DND-41 (cell line): ENCODE measurements at regions not wholly inside any gene's neighbourhood (a gene's known extent, or its start where the extent isn't known, plus 50 kb on each side); places are given as distances from the start of the nearest gene placed in this dataset.

Experiments used
- ATAC-seq: fragments of 200-7000 bp; cut with Tn5 transposase; 3 replicates; pipeline ENCODE4 v1.9.1; 2021; ENCODE audit warnings: low read depth; ENCODE audit not compliant: insufficient read depth
- DNase-seq: peaks from one replicate; pipeline ENCODE4 v3.0.0-alpha.2; 2020
- H2AFZ ChIP-seq: 2 replicates; pipeline ENCODE4 v1.6.0; 2012; ENCODE audit warnings: low read depth, low read length
- H3K27ac ChIP-seq: 2 replicates; pipeline ENCODE4 v1.5.1; 2012; ENCODE audit warnings: low read length, inconsistent platforms
- H3K27me3 ChIP-seq: fragments of 200-600 bp; sonication (generic); 2 replicates; pipeline ENCODE4 v1.6.0; 2012; ENCODE audit warnings: low read length, mild to moderate bottlenecking, inconsistent platforms; ENCODE audit not compliant: insufficient read depth, poor library complexity
- H3K36me3 ChIP-seq: 2 replicates; pipeline ENCODE4 v1.5.1; 2012; ENCODE audit warnings: low read length, inconsistent platforms; ENCODE audit not compliant: insufficient read depth
- H3K4me1 ChIP-seq: 2 replicates; pipeline ENCODE4 v1.5.1; 2012; ENCODE audit warnings: mild to moderate bottlenecking, low read length; ENCODE audit not compliant: insufficient read depth
- H3K4me2 ChIP-seq: 2 replicates; pipeline ENCODE4 v1.6.0; 2012; ENCODE audit warnings: mild to moderate bottlenecking, moderate library complexity, low read length, inconsistent platforms; ENCODE audit not compliant: insufficient read depth
- H3K4me3 ChIP-seq, 2 experiments: fragments of 200-600 bp in 1 of 2; shearing (Covaris generic) in 1 of 2; 2 replicates each; pipeline ENCODE4 v1.5.1; 2012 to 2016; ENCODE audit warnings: inconsistent platforms in 2 of 2, low read length in 2 of 2, mild to moderate bottlenecking in 2 of 2, low read depth in 1 of 2, moderate library complexity in 1 of 2
- H3K79me2 ChIP-seq: 2 replicates; pipeline ENCODE4 v1.6.0; 2012; ENCODE audit warnings: low read length, inconsistent platforms; ENCODE audit not compliant: insufficient read depth
- H3K9ac ChIP-seq: 2 replicates; pipeline ENCODE4 v1.6.0; 2012; ENCODE audit warnings: low read depth, mild to moderate bottlenecking, inconsistent platforms, low read length, moderate library complexity
- H3K9me3 ChIP-seq: 2 replicates; pipeline ENCODE4 v1.5.1; 2012; ENCODE audit warnings: low read length, moderate library complexity, mild to moderate bottlenecking, inconsistent platforms; ENCODE audit not compliant: insufficient read depth, severe bottlenecking
- H4K20me1 ChIP-seq: 2 replicates; pipeline ENCODE4 v1.6.0; 2012; ENCODE audit warnings: low read length; ENCODE audit not compliant: insufficient read depth
- CTCF ChIP-seq: IDR thresholded peaks from 2 replicates; pipeline ENCODE4 v1.5.1; 2012; ENCODE audit warnings: borderline replicate concordance, low read length, moderate library complexity, mild to moderate bottlenecking; ENCODE audit not compliant: poor library complexity, severe bottlenecking; ENCODE audit errors: extremely low read depth
- EZH2 ChIP-seq: IDR thresholded peaks from 3 replicates; pipeline ENCODE4 v1.6.1; 2012; ENCODE audit warnings: borderline replicate concordance, low read depth, mild to moderate bottlenecking, moderate library complexity, low read length, inconsistent platforms; ENCODE audit not compliant: severe bottlenecking

- ATAC-seq (no peak), DNase-seq (no peak)
- H3K4me1 ChIP-seq = no peaks in the 10 kb centered on the region
- no peaks in the 10 kb centered on the region for H3K9me3 ChIP-seq
- H3K4me2 ChIP-seq = no peak overlapping the region
- no peaks in the 10 kb centered on the region for H3K36me3 ChIP-seq
- no peaks in the 10 kb centered on the region for H3K79me2 ChIP-seq
- no peaks in the 10 kb centered on the region for H4K20me1 ChIP-seq
- no peaks in the 10 kb centered on the region for H3K27me3 ChIP-seq
- H2AFZ ChIP-seq = no peak overlapping the region
- H3K27ac ChIP-seq = no peak overlapping the region
- no peak overlapping the region for H3K4me3 ChIP-seq
- TF ChIP-seq CTCF (no peak), EZH2 (no peak)
- no peak overlapping the region for H3K9ac ChIP-seq
These were observed 1246.2 kb downstream of the SLITRK1 start for GRCh38 chr13:82636119-82636518.

- Histone ChIP-seq H2AFZ (no peak overlapping the region), H3K4me3 (no peak overlapping the region), H3K4me1 (no peaks in the 10 kb centered on the region), H3K79me2 (no peaks in the 10 kb centered on the region), H3K9me3 (no peaks in the 10 kb centered on the region), H3K27me3 (no peaks in the 10 kb centered on the region), H3K4me2 (no peak overlapping the region), H3K27ac (no peak overlapping the region), H3K9ac (no peak overlapping the region), H4K20me1 (no peaks in the 10 kb centered on the region), H3K36me3 (no peaks in the 10 kb centered on the region)
- no peak for DNase-seq
- no peak for TF ChIP-seq EZH2
- TF ChIP-seq CTCF = no peak
- ATAC-seq = no peak
These were observed 1247.3 kb downstream of the SLITRK1 start for GRCh38 chr13:82634946-82635345.

GRCh38 chr13:82627183-82627582 is 1255.1 kb downstream of the SLITRK1 start:
- Histone ChIP-seq H3K27ac (no peak overlapping the region), H3K27me3 (no peaks in the 10 kb centered on the region)
- TF ChIP-seq EZH2 = no peak
- no peak for TF ChIP-seq CTCF

GRCh38 chr13:82625717-82626116 is 1256.6 kb downstream of the SLITRK1 start:
- H3K36me3 ChIP-seq = no peaks in the 10 kb centered on the region
- H3K9me3 ChIP-seq = no peaks in the 10 kb centered on the region
- no peaks in the 10 kb centered on the region for H3K4me1 ChIP-seq
- H2AFZ ChIP-seq = no peak overlapping the region
- H3K27me3 ChIP-seq = no peaks in the 10 kb centered on the region
- no peak for DNase-seq
- H3K27ac ChIP-seq = no peak overlapping the region
- no peak overlapping the region for H3K4me3 ChIP-seq
- ATAC-seq = no peak
- no peaks in the 10 kb centered on the region for H4K20me1 ChIP-seq
- no peak overlapping the region for H3K9ac ChIP-seq
- no peaks in the 10 kb centered on the region for H3K79me2 ChIP-seq
- no peak for TF ChIP-seq EZH2
- no peak for TF ChIP-seq CTCF
- H3K4me2 ChIP-seq = no peak overlapping the region

More at GRCh38 chr13:82627183-82627582, 1255.1 kb downstream of the SLITRK1 start:
- H3K4me3 ChIP-seq = no peak overlapping the region
- H4K20me1 ChIP-seq = no peaks in the 10 kb centered on the region
- H3K79me2 ChIP-seq = no peaks in the 10 kb centered on the region
- no peaks in the 10 kb centered on the region for H3K4me1 ChIP-seq
- no peak overlapping the region for H3K9ac ChIP-seq
- no peak overlapping the region for H3K4me2 ChIP-seq
- H3K9me3 ChIP-seq = no peaks in the 10 kb centered on the region
- no peaks in the 10 kb centered on the region for H3K36me3 ChIP-seq
- ATAC-seq (no peak), DNase-seq (no peak)
- H2AFZ ChIP-seq = no peak overlapping the region
